Testis (tissue), 2 donors: ENCODE measurements at regions not wholly inside any gene's neighbourhood (a gene's known extent, or its start where the extent isn't known, plus 50 kb on each side); places are given as distances from the start of the nearest gene placed in this dataset.

Experiments
- DNase-seq: peaks from one replicate; pipeline ENCODE4 v3.0.0-alpha.2; 2019
- H3K27ac ChIP-seq, 2 donors: fragments of 200-600 bp; sonication (generic); one replicate each; pipeline ENCODE4 v1.5.1; 2019
- H3K27me3 ChIP-seq: fragments of 200-600 bp; sonication (generic); one replicate; pipeline ENCODE4 v1.5.1; 2019
- H3K36me3 ChIP-seq: fragments of 200-600 bp; sonication (generic); one replicate; pipeline ENCODE4 v1.5.1; 2017; ENCODE audit warnings: low read depth; ENCODE audit errors: missing control alignments
- H3K4me1 ChIP-seq: fragments of 200-600 bp; sonication (generic); one replicate; pipeline ENCODE4 v1.5.1; 2019
- H3K4me3 ChIP-seq, 2 donors: fragments of 200-600 bp; sonication (generic); one replicate each; pipeline ENCODE4 v1.5.1; 2017 to 2019
- H3K9me3 ChIP-seq: fragments of 200-600 bp; sonication (generic); one replicate; pipeline ENCODE4 v1.5.1; 2017
- POLR2A ChIP-seq: fragments of 450-650 bp; IDR thresholded peaks from one replicate; pipeline ENCODE4 v1.6.1; 2017; ENCODE audit warnings: antibody characterized with exemption, mild to moderate bottlenecking, moderate library complexity
- WGBS, 2 donors: methylation state at CpG; one replicate each; pipeline ENCODE4 v1.1.5; 2018; 5-methylcytosine and 5-hydroxymethylcytosine counted together
- intact Hi-C: fragments of 100-400 bp; cut with DNase I; formaldehyde crosslinking; loops from one replicate; pipeline ENCODE4 v1.15.1; 2023; ENCODE audit warnings: low total_unique reads
- TF ChIP-seq, protein P1 (sequence below), 3 experiments: fragments of 450-650 bp in 2 of 3; fragments of 200-600 bp in 1 of 3; sonication (generic) in 1 of 3; IDR thresholded peaks; one replicate each; pipeline ENCODE4 v1.5.1; 2016 to 2019; ENCODE audit warnings: antibody characterized with exemption in 3 of 3, mild to moderate bottlenecking in 2 of 3, moderate library complexity in 1 of 3

DNA sequence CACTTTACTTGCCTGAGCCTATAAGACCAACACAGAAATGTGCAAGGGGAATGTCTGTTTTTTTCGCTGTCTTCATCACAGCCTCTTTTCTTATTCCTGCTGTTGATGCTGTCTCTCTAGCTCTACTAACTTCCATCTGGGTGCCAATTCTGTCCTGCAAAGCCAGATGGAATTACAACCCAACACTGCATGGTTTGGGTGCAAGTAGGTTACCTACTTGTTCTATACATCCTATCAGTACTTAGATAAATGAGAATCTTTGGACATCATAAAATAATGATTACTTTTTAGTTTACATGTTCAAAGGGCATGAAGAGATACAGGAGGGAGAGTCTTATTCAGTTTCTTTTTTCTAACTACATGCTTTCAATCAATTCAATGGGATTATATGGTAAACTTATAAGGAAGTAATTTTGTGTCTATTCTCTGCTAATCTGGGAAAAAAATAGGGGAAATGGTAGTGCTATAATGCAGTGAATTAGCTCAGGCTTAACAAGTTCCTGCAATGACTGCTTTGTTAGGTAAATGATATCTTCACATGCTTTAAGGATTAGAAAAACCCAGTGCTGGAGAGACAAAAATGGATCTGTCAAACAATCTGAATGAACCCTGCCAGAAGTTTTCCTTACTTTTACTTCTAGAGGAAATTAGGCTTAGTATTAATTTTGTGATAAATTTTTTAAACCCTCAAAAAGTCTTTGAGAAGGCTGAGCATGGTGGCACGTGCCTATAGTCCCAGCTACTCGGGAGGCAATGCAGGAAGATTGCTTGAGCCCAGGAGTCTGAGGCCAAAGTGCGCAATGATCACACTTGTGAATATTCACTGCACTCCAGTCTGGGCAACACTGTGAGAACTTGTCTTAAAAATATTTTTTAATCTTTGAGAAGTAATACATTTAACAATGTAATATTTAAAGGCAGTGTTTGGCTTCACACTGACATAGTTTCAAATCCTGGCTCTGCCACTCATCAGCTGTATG, 86.5 kb upstream of the E2F3 start:
- Histone ChIP-seq H3K36me3 (no peaks in the 10 kb centered on the region), H3K27ac (no peak overlapping the region), H3K4me1 (no peaks in the 10 kb centered on the region), H3K4me3 (no peak overlapping the region), H3K9me3 (no peaks in the 10 kb centered on the region), H3K27me3 (no peaks in the 10 kb centered on the region)
- no peak for TF ChIP-seq POLR2A
- TF ChIP-seq, protein P1, sequence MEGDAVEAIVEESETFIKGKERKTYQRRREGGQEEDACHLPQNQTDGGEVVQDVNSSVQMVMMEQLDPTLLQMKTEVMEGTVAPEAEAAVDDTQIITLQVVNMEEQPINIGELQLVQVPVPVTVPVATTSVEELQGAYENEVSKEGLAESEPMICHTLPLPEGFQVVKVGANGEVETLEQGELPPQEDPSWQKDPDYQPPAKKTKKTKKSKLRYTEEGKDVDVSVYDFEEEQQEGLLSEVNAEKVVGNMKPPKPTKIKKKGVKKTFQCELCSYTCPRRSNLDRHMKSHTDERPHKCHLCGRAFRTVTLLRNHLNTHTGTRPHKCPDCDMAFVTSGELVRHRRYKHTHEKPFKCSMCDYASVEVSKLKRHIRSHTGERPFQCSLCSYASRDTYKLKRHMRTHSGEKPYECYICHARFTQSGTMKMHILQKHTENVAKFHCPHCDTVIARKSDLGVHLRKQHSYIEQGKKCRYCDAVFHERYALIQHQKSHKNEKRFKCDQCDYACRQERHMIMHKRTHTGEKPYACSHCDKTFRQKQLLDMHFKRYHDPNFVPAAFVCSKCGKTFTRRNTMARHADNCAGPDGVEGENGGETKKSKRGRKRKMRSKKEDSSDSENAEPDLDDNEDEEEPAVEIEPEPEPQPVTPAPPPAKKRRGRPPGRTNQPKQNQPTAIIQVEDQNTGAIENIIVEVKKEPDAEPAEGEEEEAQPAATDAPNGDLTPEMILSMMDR (IDR thresholded peaks at IDR 0.05), result no peak
- no peak for DNase-seq
- WGBS, 2 donors, result 81 to 82% methylated on average over 4 of the region's 4 CpGs
- intact Hi-C loops, result no loop called here

DNA sequence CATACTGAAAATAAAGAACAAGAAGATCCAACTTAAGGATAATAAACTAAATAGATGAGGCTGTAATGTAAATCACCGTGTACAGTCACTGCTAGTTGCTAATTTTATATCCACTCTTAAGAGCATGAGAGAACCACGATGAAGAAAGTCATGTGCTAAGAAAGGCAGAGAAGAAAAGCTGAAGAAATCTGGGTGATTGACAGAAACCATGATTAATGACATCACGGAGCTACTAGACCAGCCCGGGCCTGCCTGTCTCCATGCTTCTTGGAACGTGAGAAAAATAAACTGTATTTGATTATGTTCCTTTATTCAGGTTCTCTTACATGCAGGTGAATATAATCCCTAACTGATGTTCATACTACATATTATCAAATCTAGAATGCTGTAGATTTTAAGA, 84.2 kb upstream of the E2F3 start:
- WGBS, 2 donors, result 60 to 82% methylated on average over 5 of the region's 5 CpGs
- Histone ChIP-seq H3K36me3 (no peaks in the 10 kb centered on the region), H3K4me3 (no peak overlapping the region), H3K4me1 (no peaks in the 10 kb centered on the region), H3K27ac (no peak overlapping the region), H3K9me3 (no peaks in the 10 kb centered on the region), H3K27me3 (no peaks in the 10 kb centered on the region)
- intact Hi-C loops, result no loop called here
- TF ChIP-seq, protein P1 (IDR thresholded peaks at IDR 0.05), result no peak
- TF ChIP-seq POLR2A, result no peak
- no peak for DNase-seq

DNA sequence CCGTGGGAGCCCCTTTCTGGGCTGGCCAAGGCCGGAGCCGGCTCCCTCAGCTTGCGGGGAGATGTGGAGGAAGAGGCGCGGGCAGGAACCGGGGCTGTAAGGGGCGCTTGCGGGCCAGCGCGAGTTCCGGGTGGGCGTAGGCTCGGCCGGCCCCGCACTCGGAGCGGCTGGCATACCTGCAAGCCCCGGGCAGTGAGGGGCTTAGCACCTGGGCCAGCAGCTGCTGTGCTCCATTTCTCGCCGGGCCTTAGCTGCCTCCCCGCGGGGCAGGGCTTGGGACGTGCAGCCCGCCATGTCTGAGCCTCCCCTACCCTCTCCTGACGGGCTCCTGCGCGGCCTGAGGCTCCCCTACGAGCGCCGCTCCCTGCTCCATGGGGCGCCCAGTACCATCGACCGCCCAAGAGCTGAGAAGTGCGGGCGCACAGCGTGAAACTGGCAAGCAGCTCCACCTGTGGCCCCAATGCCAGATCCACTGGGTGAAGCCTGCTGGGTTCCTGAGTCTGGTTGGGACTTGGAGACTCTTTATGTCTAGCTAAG, 82.8 kb upstream of the E2F3 start:
- Histone ChIP-seq H3K27ac (no peak overlapping the region), H3K36me3 (no peaks in the 10 kb centered on the region), H3K4me1 (no peaks in the 10 kb centered on the region), H3K27me3 (no peaks in the 10 kb centered on the region), H3K9me3 (no peaks in the 10 kb centered on the region), H3K4me3 (peak overlapping the region; percentile 15 to 50)
- intact Hi-C loops, result no loop called here
- peak; percentile 57 for DNase-seq
- 75 to 82% methylated on average over 8 to 36 of the region's 37 CpGs for WGBS, 2 donors
- no peak for TF ChIP-seq POLR2A
- TF ChIP-seq, protein P1 (IDR thresholded peaks at IDR 0.05), result no peak

DNA sequence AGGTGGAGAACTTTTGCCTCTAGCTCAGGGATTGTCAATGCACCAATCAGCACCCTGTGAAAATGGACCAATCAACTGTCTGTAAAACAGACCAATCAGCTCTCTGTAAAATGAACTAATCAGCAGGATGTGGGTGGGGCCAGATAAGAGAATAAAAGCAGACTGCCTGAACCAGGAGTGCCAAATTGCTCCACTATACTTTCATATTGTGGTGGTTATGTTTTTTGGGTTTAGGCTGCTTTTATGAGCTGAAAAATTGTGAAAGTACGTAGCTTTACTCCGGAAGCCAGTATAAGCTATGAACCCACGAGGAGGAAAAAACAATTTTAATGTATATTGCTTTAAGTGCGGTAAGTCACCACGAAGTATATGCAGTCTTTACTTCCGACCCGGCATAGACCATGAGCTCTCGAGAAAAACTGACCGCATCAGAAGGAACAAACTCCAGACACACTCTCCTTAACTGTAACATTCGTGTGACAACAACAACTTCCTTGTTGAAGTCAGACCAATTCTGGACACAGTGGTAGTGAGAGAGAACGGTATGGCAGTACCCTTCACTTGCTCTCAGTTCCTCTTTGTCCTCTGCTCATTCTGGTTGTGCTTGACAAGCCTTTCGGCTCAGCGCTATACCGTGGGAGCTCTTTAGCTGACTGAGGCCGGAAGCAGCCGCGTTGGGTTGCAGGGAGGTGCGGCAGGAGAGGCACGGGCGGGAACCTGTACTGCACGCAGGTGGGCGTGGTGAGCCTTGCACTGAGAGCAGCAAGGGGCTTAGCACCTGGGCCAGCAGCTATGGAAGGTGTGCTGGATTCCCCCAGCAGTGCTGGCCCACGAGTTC, 81.9 kb upstream of the E2F3 start:
- Histone ChIP-seq H3K27ac (no peak overlapping the region), H3K36me3 (no peaks in the 10 kb centered on the region), H3K27me3 (no peaks in the 10 kb centered on the region), H3K4me3 (peak overlapping the region in 1 of 2 donors; percentile 26), H3K9me3 (no peaks in the 10 kb centered on the region), H3K4me1 (no peaks in the 10 kb centered on the region)
- intact Hi-C loops, result no loop called here
- TF ChIP-seq, protein P1 (IDR thresholded peaks at IDR 0.05), result no peak
- TF ChIP-seq POLR2A, result no peak
- 56 to 72% methylated on average over 23 of the region's 23 CpGs for WGBS, 2 donors
- DNase-seq, result peak; percentile 70
